HepG2 (cell line): ENCODE measurements at regions not wholly inside any gene's neighbourhood (a gene's known extent, or its start where the extent isn't known, plus 50 kb on each side); places are given as distances from the start of the nearest gene placed in this dataset.

ENCODE experiments used
- ELF1 ChIP-seq: sonication (generic); formaldehyde crosslinking; IDR thresholded peaks from 2 replicates; pipeline ENCODE4 v1.4.0; 2020; ENCODE audit warnings: missing genetic modification reagents
- NFRKB ChIP-seq: fragments of 450-650 bp; IDR thresholded peaks from 2 replicates; pipeline ENCODE4 v1.6.1; 2017
- TAF1 ChIP-seq: sonication (generic); formaldehyde crosslinking; IDR thresholded peaks from 2 replicates; pipeline ENCODE4 v1.4.0; 2020; ENCODE audit warnings: missing genetic modification reagents
- YEATS4 ChIP-seq: sonication (generic); formaldehyde crosslinking; IDR thresholded peaks from 2 replicates; pipeline ENCODE4 v1.4.0; 2020; ENCODE audit warnings: missing genetic modification reagents, borderline replicate concordance
- ZFP36 ChIP-seq: fragments of 150-350 bp; IDR thresholded peaks from 2 replicates; pipeline ENCODE4 v1.6.1; 2018; ENCODE audit warnings: borderline replicate concordance, low read length, low read depth; ENCODE audit not compliant: partially characterized antibody

DNA sequence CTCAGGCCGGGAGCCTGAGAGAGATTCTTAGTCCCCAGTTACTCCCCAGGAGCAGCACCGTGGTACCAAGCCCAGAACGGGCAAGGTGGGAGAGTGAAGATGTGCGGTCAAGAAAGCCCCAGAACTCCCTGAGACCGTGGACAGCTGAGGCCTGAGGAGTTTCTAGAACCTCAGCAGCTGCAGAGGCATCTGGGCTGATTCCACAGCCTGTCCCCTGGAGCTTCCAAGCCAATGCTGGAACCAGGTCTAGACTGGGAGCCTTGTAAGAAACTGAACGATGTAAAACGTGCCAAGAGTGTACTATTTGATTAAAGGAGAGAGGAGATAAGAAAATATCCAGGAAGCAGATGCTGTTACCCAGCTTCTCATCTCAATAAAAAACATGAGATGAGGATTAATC, 366.3 kb downstream of the TNS3 start:
- TF ChIP-seq ZFP36, result no peak
- no peak for TF ChIP-seq YEATS4 (CRISPR knock-in tag)
- TF ChIP-seq TAF1 (CRISPR knock-in tag), result no peak
- no peak for TF ChIP-seq ELF1 (CRISPR knock-in tag)
- TF ChIP-seq NFRKB, result no peak
